ENCODE measurements at regions not wholly inside any gene's neighbourhood (a gene's known extent, or its start where the extent isn't known, plus 50 kb on each side); places are given as distances from the start of the nearest gene placed in this dataset.

DNA sequence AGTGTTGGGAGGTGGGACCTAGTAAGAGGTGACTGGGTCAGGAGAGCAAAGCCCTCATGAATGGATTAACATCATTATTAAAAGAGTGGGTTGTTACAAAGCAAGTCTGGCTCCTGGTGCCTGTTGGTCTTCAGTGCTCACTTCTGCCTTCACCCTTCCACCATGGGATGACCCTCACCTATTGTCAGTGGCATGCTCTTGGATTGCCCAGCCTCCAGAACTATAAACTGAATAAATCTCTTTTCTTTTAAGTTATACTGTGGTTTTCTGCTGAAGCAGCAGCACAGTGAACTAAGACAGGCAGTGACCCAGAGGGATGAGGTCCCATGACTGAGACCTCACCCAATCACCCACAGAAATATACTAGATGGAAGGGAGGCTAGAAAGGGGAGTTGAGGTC is 57.5 kb upstream of the ATL2 start:
- no peaks in the 10 kb centered on the region for H3K9me3 ChIP-seq (ENCODE audit: control insufficient read depth in 1 of 2, low read length in 2 of 2)
- H3K27me3 ChIP-seq (ENCODE audit: low read depth, low read length): no peaks in the 10 kb centered on the region
- no peak overlapping the region for H3K27ac ChIP-seq (ENCODE audit: low read length)
- H3K36me3 ChIP-seq (ENCODE audit: control insufficient read depth in 1 of 2, insufficient read depth in 2 of 2, low read length in 2 of 2): no peaks in the 10 kb centered on the region
- H3K4me1 ChIP-seq (ENCODE audit: control insufficient read depth in 1 of 2, insufficient read depth in 2 of 2, low read length in 2 of 2): peaks cover 4 to 10% of the 10 kb centered on the region in 2 donors
- H3K4me3 ChIP-seq (ENCODE audit: low read depth in 1 of 2, low read length in 2 of 2): no peak overlapping the region

DNA sequence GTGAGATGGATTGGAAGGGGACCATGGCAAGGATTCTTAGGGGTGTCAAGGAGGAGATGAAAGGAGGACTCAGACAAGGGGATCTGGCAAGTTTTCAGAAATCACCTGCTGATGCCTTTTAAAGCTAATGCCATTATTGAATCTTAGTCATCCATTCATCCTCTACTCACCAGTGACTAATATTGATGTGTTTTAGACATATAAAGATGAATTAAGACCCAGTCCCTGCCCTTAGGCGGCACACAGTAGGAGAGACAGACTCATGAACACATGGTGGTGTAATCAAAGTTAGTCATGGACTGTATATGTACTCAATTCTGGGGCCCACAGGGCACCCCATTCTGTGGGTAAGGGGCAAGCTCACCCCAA is 56.5 kb upstream of the ATL2 start:
- H3K27ac ChIP-seq (ENCODE audit: low read length): no peak overlapping the region
- H3K4me1 ChIP-seq (ENCODE audit: control insufficient read depth in 1 of 2, insufficient read depth in 2 of 2, low read length in 2 of 2): peaks cover 4 to 19% of the 10 kb centered on the region in 2 donors
- H3K36me3 ChIP-seq (ENCODE audit: control insufficient read depth in 1 of 2, insufficient read depth in 2 of 2, low read length in 2 of 2): no peaks in the 10 kb centered on the region
- no peak overlapping the region for H3K4me3 ChIP-seq (ENCODE audit: low read depth in 1 of 2, low read length in 2 of 2)
- no peaks in the 10 kb centered on the region for H3K9me3 ChIP-seq (ENCODE audit: control insufficient read depth in 1 of 2, low read length in 2 of 2)
- no peaks in the 10 kb centered on the region for H3K27me3 ChIP-seq (ENCODE audit: low read depth, low read length)

GRCh38 chr2:38432820-38433606 is 55.9 kb upstream of the ATL2 start:
- Histone ChIP-seq H3K27ac (ENCODE audit: low read length) (no peak overlapping the region), H3K27me3 (ENCODE audit: low read depth, low read length) (no peaks in the 10 kb centered on the region), H3K36me3 (ENCODE audit: control insufficient read depth in 1 of 2, insufficient read depth in 2 of 2, low read length in 2 of 2) (no peaks in the 10 kb centered on the region), H3K4me3 (ENCODE audit: low read depth in 1 of 2, low read length in 2 of 2) (no peak overlapping the region), H3K4me1 (ENCODE audit: control insufficient read depth in 1 of 2, insufficient read depth in 2 of 2, low read length in 2 of 2) (peaks cover 4 to 24% of the 10 kb centered on the region in 2 donors), H3K9me3 (ENCODE audit: control insufficient read depth in 1 of 2, low read length in 2 of 2) (no peaks in the 10 kb centered on the region)

GRCh38 chr2:38430597-38431207 is 53.6 kb upstream of the ATL2 start:
- no peak overlapping the region for H3K27ac ChIP-seq (ENCODE audit: low read length)
- H3K36me3 ChIP-seq (ENCODE audit: control insufficient read depth in 1 of 2, insufficient read depth in 2 of 2, low read length in 2 of 2): no peaks in the 10 kb centered on the region
- H3K27me3 ChIP-seq (ENCODE audit: low read depth, low read length): no peaks in the 10 kb centered on the region
- no peaks in the 10 kb centered on the region for H3K9me3 ChIP-seq (ENCODE audit: control insufficient read depth in 1 of 2, low read length in 2 of 2)
- H3K4me3 ChIP-seq (ENCODE audit: low read depth in 1 of 2, low read length in 2 of 2): no peak overlapping the region
- peaks cover 4 to 23% of the 10 kb centered on the region in 2 donors for H3K4me1 ChIP-seq (ENCODE audit: control insufficient read depth in 1 of 2, insufficient read depth in 2 of 2, low read length in 2 of 2)

- Histone ChIP-seq H3K36me3 (ENCODE audit: control insufficient read depth in 1 of 2, insufficient read depth in 2 of 2, low read length in 2 of 2) (no peaks in the 10 kb centered on the region), H3K9me3 (ENCODE audit: control insufficient read depth in 1 of 2, low read length in 2 of 2) (no peaks in the 10 kb centered on the region), H3K27me3 (ENCODE audit: low read depth, low read length) (no peaks in the 10 kb centered on the region), H3K27ac (ENCODE audit: low read length) (no peak overlapping the region), H3K4me3 (ENCODE audit: low read depth in 1 of 2, low read length in 2 of 2) (no peak overlapping the region), H3K4me1 (ENCODE audit: control insufficient read depth in 1 of 2, insufficient read depth in 2 of 2, low read length in 2 of 2) (peaks cover 4 to 18% of the 10 kb centered on the region in 2 donors)
Observed at GRCh38 chr2:38430196-38430595, 53.1 kb upstream of the ATL2 start.

DNA sequence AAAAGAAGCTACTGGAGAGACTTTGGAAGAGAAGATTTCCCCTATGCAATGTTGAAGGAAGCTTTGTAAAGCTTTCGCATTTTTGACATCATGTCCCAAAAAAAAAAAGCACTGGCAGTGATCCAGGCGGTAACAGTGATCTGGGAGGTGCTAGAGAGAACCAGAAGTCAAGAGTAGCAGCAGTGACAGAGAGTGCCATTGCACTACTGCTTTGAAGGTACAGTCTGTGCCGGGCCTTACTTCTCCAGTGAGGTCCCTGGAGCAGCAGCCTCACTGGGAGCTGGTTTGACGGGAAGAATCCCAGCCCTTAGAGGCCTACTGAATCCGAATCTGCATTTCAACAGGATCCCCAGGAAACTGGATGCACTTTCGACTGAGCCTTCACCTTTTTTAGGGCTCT is 50.9 kb upstream of the ATL2 start:
- no peak overlapping the region for H3K4me3 ChIP-seq (ENCODE audit: low read depth in 1 of 2, low read length in 2 of 2)
- H3K36me3 ChIP-seq (ENCODE audit: control insufficient read depth in 1 of 2, insufficient read depth in 2 of 2, low read length in 2 of 2): no peaks in the 10 kb centered on the region
- peaks cover under 1 to 18% of the 10 kb centered on the region in 2 donors for H3K4me1 ChIP-seq (ENCODE audit: control insufficient read depth in 1 of 2, insufficient read depth in 2 of 2, low read length in 2 of 2)
- no peaks in the 10 kb centered on the region for H3K27me3 ChIP-seq (ENCODE audit: low read depth, low read length)
- H3K27ac ChIP-seq (ENCODE audit: low read length): no peak overlapping the region
- H3K9me3 ChIP-seq (ENCODE audit: control insufficient read depth in 1 of 2, low read length in 2 of 2): no peaks in the 10 kb centered on the region

- Histone ChIP-seq H3K4me1 (ENCODE audit: control insufficient read depth in 1 of 2, insufficient read depth in 2 of 2, low read length in 2 of 2) (peaks cover 0 to 18% of the 10 kb centered on the region in 2 donors), H3K9me3 (ENCODE audit: control insufficient read depth in 1 of 2, low read length in 2 of 2) (no peaks in the 10 kb centered on the region), H3K27ac (ENCODE audit: low read length) (no peak overlapping the region), H3K27me3 (ENCODE audit: low read depth, low read length) (no peaks in the 10 kb centered on the region), H3K36me3 (ENCODE audit: control insufficient read depth in 1 of 2, insufficient read depth in 2 of 2, low read length in 2 of 2) (no peaks in the 10 kb centered on the region), H3K4me3 (ENCODE audit: low read depth in 1 of 2, low read length in 2 of 2) (no peak overlapping the region)
Observed at GRCh38 chr2:38427054-38427453, 50.0 kb upstream of the ATL2 start.
